Gastroesophageal sphincter (tissue), 3 donors: ENCODE measurements at regions not wholly inside any gene's neighbourhood (a gene's known extent, or its start where the extent isn't known, plus 50 kb on each side); places are given as distances from the start of the nearest gene placed in this dataset.
"Not testable (repeated sequence)": the region's sequence is repeated elsewhere in the genome, so short reads cannot be mapped to it uniquely, and the experiment has no call there.

Source experiments
- CTCF ChIP-seq, 4 experiments: fragments of 200-600 bp in 2 of 4; fragments of 450-650 bp in 2 of 4; sonication (generic) in 1 of 4; IDR thresholded peaks; one replicate each; pipeline ENCODE4 v1.5.1; 2017 to 2019; ENCODE audit warnings: antibody characterized with exemption in 4 of 4, mild to moderate bottlenecking in 2 of 4, moderate library complexity in 2 of 4
- EP300 ChIP-seq: sonication (generic); formaldehyde crosslinking; IDR thresholded peaks from one replicate; pipeline ENCODE4 v1.6.1; 2017; ENCODE audit warnings: antibody characterized with exemption, mild to moderate bottlenecking
- POLR2A ChIP-seq, 2 donors: fragments of 450-650 bp; IDR thresholded peaks; one replicate each; pipeline ENCODE4 v1.6.1; 2017; ENCODE audit warnings: antibody characterized with exemption in 2 of 2, mild to moderate bottlenecking in 2 of 2, moderate library complexity in 1 of 2
- POLR2AphosphoS5 ChIP-seq: sonication (generic); formaldehyde crosslinking; IDR thresholded peaks from one replicate; pipeline ENCODE4 v1.6.1; 2017; ENCODE audit warnings: antibody characterized with exemption

GRCh38 chr6:82529960-82530460, 166.4 kb downstream of the TPBG start:
- not testable (repeated sequence) for TF ChIP-seq CTCF (IDR thresholded peaks at IDR 0.05); POLR2AphosphoS5; POLR2A (IDR thresholded peaks at IDR 0.05); EP300
